ENCODE measurements at regions not wholly inside any gene's neighbourhood (a gene's known extent, or its start where the extent isn't known, plus 50 kb on each side); places are given as distances from the start of the nearest gene placed in this dataset.
"Not testable (repeated sequence)": the region's sequence is repeated elsewhere in the genome, so short reads cannot be mapped to it uniquely, and the experiment has no call there.

GRCh38 chr15:69769336-69769735 is 316.7 kb downstream of the RPLP1 start:
- not testable (repeated sequence) for ATAC-seq

- ATAC-seq, result not testable (repeated sequence)
These were observed 321.6 kb downstream of the RPLP1 start for GRCh38 chr15:69774258-69774657.

- ATAC-seq, result not testable (repeated sequence)
These were observed 322.1 kb downstream of the RPLP1 start for GRCh38 chr15:69774711-69775110.

- no peak for ATAC-seq
These were observed 320.4 kb downstream of the TLE3 start for GRCh38 chr15:69777356-69777755.

- ATAC-seq, result no peak
These were observed 317.3 kb downstream of the TLE3 start for GRCh38 chr15:69780374-69780773.

- ATAC-seq, result no peak
These were observed 316.7 kb downstream of the TLE3 start for GRCh38 chr15:69780981-69781380.

GRCh38 chr15:69781411-69782125 is 316.1 kb downstream of the TLE3 start:
- no peak for ATAC-seq

GRCh38 chr15:69782139-69782658 is 315.5 kb downstream of the TLE3 start:
- no peak for ATAC-seq

- no peak for ATAC-seq
These were observed 314.9 kb downstream of the TLE3 start for GRCh38 chr15:69782809-69783208.

GRCh38 chr15:69783211-69783610 is 314.5 kb downstream of the TLE3 start:
- ATAC-seq, result no peak

GRCh38 chr15:69784798-69785566 is 312.7 kb downstream of the TLE3 start:
- no peak for ATAC-seq

- no peak for ATAC-seq
These were observed 311.5 kb downstream of the TLE3 start for GRCh38 chr15:69786136-69786701.

- no peak for ATAC-seq
These were observed 309.9 kb downstream of the TLE3 start for GRCh38 chr15:69787791-69788190.

GRCh38 chr15:69789648-69790393 is 307.9 kb downstream of the TLE3 start:
- no peak for ATAC-seq

GRCh38 chr15:69790632-69791031 is 307.1 kb downstream of the TLE3 start:
- no peak for ATAC-seq

GRCh38 chr15:69792823-69793222 is 304.9 kb downstream of the TLE3 start:
- ATAC-seq, result no peak

- no peak for ATAC-seq
These were observed 304.3 kb downstream of the TLE3 start for GRCh38 chr15:69793431-69793780.

GRCh38 chr15:69793781-69794451 is 303.8 kb downstream of the TLE3 start:
- ATAC-seq, result no peak

GRCh38 chr15:69794645-69795469 is 302.9 kb downstream of the TLE3 start:
- ATAC-seq, result no peak

- ATAC-seq, result no peak
These were observed 302.1 kb downstream of the TLE3 start for GRCh38 chr15:69795601-69796000.

GRCh38 chr15:69797051-69797595 is 300.6 kb downstream of the TLE3 start:
- no peak for ATAC-seq
